ENCODE measurements at regions not wholly inside any gene's neighbourhood (a gene's known extent, or its start where the extent isn't known, plus 50 kb on each side); places are given as distances from the start of the nearest gene placed in this dataset.

GRCh38 chr22:49207008-49208003 is 620.4 kb downstream of the BRD1 start:
- no peak for TF ChIP-seq ZFX (IDR thresholded peaks at IDR 0.05; ENCODE audit: borderline replicate concordance)
- no peak for TF ChIP-seq CTCF (IDR thresholded peaks at IDR 0.05)
- no peak overlapping the region for H3K27ac ChIP-seq

- no peak for TF ChIP-seq CTCF (IDR thresholded peaks at IDR 0.05)
- no peak for TF ChIP-seq ZFX (IDR thresholded peaks at IDR 0.05; ENCODE audit: borderline replicate concordance)
Measured at GRCh38 chr22:49206281-49206680, 621.4 kb downstream of the BRD1 start.

GRCh38 chr22:49205483-49205800 is 622.2 kb downstream of the BRD1 start:
- H3K27ac ChIP-seq = no peak overlapping the region
- TF ChIP-seq ZFX (IDR thresholded peaks at IDR 0.05; ENCODE audit: borderline replicate concordance) (no peak), CTCF (IDR thresholded peaks at IDR 0.05) (no peak)

More at GRCh38 chr22:49206281-49206680, 621.4 kb downstream of the BRD1 start:
- no peak overlapping the region for H3K27ac ChIP-seq

- no peak overlapping the region for H3K27ac ChIP-seq
- TF ChIP-seq CTCF (IDR thresholded peaks at IDR 0.05) = no peak
- no peak for TF ChIP-seq ZFX (IDR thresholded peaks at IDR 0.05; ENCODE audit: borderline replicate concordance)
Measured at GRCh38 chr22:49204599-49205482, 622.8 kb downstream of the BRD1 start.

GRCh38 chr22:49203859-49204598 is 623.6 kb downstream of the BRD1 start:
- no peak for TF ChIP-seq CTCF (IDR thresholded peaks at IDR 0.05)
- no peak for TF ChIP-seq ZFX (IDR thresholded peaks at IDR 0.05; ENCODE audit: borderline replicate concordance)
- H3K27ac ChIP-seq = no peak overlapping the region

GRCh38 chr22:49203091-49203858 is 624.4 kb downstream of the BRD1 start:
- TF ChIP-seq CTCF (IDR thresholded peaks at IDR 0.05) (no peak), ZFX (IDR thresholded peaks at IDR 0.05; ENCODE audit: borderline replicate concordance) (no peak)

More at GRCh38 chr22:49203091-49203858, 624.4 kb downstream of the BRD1 start:
- no peak overlapping the region for H3K27ac ChIP-seq
